HG03565 (cell line): ENCODE measurements at regions not wholly inside any gene's neighbourhood (a gene's known extent, or its start where the extent isn't known, plus 50 kb on each side); places are given as distances from the start of the nearest gene placed in this dataset.

Experiments used
- ATAC-seq: cut with Tn5 transposase; IDR thresholded peaks from one replicate; pipeline ENCODE4 v1.9.1; 2021; ENCODE audit warnings: mild to moderate bottlenecking, moderate library complexity; ENCODE audit not compliant: unreplicated experiment

DNA sequence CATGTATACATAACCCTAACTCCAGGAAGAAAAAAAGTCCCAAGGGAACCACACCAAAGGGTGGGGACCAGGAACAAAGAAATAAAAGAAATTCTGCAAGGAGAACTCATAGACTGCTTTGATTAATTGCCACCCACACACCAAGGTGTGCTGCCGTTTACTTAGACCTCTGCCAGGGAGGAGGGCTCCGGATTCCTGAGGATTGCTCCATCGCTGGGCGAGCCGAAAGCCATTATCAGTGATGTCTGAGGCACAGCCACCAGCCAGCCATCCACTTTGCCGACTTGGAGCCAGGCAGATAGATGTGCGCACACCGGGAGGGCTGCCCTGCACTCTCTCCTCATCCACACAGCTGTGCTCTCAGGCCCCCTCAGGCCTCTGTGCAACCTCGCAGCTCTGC, 272.7 kb upstream of the FOXQ1 start:
- no peak for ATAC-seq

DNA sequence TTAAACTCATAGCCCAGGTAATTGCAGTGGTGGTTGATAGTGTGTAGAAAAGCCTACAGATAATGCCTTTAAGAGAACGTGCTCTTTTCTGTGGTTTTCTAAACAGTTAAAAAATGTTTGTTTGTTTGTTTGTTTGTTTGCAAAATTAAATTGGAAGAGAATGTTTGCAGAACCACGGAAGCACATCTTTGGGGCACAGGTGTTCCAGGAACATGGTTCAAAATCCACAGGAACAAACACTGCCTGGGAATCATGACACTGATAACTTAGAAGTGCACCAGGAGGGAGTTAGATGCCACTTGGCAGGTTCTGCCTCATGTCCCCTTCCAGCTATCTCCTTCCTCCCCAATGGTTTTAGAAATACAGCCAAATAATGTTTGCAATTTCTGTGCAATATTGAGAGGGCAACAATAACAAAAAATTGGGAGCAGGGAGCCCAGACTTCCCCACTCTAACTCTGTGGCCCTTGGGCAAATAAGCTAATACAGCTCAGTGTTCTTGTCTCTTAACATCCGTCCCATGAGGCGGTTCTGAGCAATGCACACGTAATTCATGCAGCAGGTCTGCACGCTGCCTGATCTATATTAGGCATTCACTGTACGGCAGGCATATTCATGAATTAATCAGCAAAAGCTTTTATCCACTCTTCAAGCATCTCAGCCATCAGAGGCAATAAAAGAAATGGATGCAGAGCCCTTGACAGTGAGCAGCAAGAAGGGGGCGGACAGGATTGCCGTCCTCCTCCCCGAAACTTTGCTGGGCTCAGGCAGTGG, 274.3 kb upstream of the FOXQ1 start:
- no peak for ATAC-seq

DNA sequence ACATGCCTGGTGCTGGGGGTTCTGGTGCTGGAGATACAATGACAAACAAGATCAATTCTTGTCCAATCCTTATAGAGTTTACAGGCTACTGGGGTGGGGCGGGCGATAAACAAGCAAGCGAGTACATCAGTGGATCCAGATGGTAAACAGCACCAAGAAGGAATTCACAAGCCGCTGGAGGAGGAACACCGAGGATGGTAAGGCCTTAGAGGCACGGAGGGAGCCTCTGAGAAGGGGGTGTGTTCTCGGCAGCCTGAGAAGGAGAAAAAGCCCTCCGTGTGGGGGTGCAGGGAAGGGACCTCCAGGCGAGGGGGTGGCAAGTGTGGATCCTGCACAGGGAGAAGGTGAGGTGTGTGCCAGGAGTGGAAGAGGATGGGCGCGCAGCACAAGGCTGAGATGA, 276.5 kb upstream of the FOXQ1 start:
- no peak for ATAC-seq

DNA sequence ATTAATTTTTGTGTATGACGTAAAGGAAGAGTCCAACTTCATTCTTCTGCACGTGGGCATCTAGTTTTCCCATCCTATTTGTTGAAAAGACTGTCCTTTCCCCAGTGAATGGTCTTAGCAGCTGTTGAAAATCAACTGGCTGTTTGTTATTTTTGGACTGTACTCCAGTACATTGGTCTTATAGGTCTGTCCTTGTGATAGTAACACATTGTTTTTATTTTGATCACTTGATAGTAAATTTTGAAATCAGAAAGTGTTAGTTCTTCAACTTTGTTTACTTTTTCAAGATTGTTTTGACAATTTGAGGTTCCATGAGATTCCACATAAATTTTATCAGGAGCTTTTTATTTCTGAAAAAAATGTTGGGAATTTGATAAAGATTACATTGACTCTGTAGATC, 280.2 kb upstream of the FOXQ1 start:
- ATAC-seq = no peak

- ATAC-seq = no peak
Measured at GRCh38 chr6:1029141-1029540, 282.8 kb upstream of the FOXQ1 start.

GRCh38 chr6:1028723-1029122, 283.2 kb upstream of the FOXQ1 start:
- no peak for ATAC-seq

GRCh38 chr6:1027795-1028569, 283.9 kb upstream of the FOXQ1 start:
- no peak for ATAC-seq

GRCh38 chr6:1027109-1027794, 284.6 kb upstream of the FOXQ1 start:
- ATAC-seq = no peak

- ATAC-seq = no peak
Measured at GRCh38 chr6:1025821-1026220, 286.1 kb upstream of the FOXQ1 start.

GRCh38 chr6:1024587-1024986, 287.3 kb upstream of the FOXQ1 start:
- no peak for ATAC-seq

DNA sequence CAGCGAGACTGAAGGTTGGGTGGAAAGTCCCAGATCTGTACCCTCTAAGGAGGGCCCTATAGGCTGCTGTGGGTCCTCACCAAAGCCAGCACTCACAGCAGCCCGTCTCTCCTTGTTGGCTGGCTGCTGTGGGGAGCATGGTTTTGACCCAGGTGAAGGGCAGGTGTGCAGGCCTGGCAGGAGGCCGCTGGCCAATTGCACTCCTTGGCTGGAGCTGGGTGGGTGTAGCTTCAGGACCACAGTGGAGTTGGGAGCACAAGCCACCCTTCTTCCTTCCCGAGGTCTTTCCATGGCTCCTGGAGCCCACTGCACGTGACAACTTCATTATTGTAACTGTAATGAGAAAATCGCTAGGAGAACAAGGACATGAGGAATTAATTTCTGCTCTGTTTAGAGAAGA, 287.7 kb upstream of the FOXQ1 start:
- no peak for ATAC-seq

- no peak for ATAC-seq
Measured at GRCh38 chr6:1023229-1023628, 288.7 kb upstream of the FOXQ1 start.

DNA sequence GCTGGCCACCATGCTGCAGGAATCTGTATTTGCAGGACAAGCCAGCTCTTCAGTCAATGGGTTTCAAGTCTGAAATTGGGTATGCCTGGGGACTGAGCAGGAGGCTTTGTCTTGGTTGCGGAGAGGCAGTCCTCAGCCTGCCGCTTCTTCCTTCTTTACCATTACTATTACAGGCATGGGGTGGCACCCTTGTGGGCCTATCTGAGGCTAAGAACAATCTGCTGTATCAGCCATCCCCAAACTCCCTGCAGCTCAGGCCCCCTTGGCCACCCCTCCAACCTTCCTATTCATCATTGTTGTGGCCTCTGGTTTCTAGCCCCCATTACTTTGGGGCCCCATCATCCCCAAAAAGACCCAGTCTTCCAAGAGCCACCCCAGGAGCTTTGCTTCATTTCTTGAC, 289.2 kb upstream of the FOXQ1 start:
- no peak for ATAC-seq

GRCh38 chr6:1020837-1021236, 291.1 kb upstream of the FOXQ1 start:
- ATAC-seq = no peak

- no peak for ATAC-seq
Measured at GRCh38 chr6:1020133-1020532, 291.8 kb upstream of the FOXQ1 start.

DNA sequence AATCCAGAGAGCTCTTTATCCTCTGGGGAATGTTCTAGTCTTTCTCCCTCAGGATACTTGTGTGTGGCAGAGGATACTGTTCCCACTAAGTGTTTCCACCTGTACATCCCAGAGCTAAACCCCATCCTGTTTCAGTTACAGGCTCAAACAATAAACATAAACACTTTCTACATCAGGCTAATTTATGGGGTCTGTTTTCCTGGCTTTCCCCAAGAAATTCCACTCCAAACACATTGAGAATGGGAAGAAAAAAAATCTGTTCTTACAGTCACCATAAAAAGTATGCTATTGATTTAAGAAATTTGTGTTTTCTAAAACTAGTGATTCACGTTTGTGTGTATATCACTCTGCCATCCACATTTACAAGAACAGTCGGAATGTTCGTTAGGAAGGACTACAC, 293.9 kb upstream of the FOXQ1 start:
- no peak for ATAC-seq

DNA sequence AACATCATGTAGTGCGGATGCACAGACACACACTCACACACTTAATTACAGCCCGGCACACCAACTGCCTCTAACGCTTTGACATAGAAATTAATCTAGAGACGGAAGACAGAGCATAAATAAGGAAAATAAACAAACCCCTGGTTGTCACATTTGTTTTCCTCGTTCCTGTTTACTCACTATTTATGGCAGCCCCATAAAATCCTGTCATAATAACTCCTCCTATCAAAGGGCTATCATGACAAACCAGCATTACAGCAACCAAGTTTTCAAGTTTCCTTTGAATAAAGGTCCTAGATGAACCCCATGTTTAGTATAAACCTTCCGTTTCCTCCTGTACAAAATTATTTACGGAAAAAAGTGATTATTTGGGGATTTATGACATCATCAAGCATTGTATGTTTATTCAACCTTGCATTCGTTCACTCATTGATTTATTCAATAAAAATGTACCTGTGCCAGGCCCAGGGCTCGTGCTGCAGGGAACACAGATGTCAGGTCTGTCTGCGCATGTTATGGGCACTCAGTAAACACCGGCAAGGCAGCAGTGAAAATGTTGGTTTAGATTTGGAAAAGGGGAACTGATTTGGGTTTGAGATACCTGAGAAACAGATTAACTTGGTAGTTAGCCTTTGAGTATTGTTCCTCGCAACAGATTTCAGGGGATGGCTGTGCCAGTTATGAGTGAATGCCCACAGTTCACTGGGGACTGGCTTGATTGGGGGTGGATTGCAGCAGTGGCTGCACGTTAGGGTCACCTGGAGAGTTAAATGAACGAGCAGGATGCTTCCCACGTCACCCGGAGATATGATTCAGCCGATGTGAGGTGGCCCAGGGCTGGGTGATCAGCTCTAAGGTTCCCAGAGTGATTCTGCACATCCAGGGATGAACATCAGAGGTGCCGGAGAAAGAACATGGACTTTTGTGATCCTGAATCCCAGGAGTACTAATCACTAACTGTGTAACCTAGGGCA, 295.3 kb upstream of the FOXQ1 start:
- ATAC-seq = no peak

DNA sequence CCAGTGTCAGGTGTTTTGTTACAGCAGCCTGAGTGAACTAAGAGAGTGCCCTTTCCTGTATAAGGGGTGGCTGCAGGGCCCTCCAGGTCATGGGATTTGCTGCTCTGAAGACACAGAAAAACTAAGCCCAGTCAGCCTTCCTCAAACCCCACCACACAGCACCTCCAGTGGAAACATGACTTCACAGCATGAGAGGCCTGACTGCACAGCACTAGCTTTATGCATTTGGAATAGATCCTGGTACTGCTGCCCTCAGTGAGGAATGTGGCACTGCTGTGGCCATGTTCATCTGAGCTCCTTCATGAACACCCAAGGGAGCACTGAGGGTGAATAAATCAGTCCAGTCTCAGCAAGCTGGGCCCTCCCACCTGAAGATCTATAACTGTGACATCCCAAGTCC, 296.1 kb upstream of the FOXQ1 start:
- ATAC-seq = no peak

DNA sequence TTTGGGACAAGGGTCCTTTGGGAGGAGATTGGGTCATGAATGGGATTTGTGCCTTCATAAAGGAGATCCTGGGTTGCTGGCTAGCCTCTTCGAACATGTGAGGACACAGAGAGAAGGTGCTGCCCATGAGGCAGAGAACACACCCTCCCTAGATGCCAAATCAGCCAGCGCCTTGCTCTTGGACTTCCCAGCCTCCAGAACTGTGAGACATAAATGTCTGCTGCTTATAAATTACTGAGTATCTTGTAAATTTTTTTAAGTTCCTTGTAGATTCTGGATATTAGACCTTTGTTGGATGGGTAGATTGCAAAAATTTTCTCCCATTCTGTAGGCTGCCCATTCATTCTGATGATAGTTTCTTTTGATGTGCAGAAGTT, 297.5 kb upstream of the FOXQ1 start:
- no peak for ATAC-seq

- ATAC-seq = no peak
Measured at GRCh38 chr6:1013656-1014430, 298.1 kb upstream of the FOXQ1 start.
